HG03175 (cell line): ENCODE measurements at regions not wholly inside any gene's neighbourhood (a gene's known extent, or its start where the extent isn't known, plus 50 kb on each side); places are given as distances from the start of the nearest gene placed in this dataset.
"Not testable (repeated sequence)": the region's sequence is repeated elsewhere in the genome, so short reads cannot be mapped to it uniquely, and the experiment has no call there.

Experiments used
- ATAC-seq: cut with Tn5 transposase; IDR thresholded peaks from one replicate; pipeline ENCODE4 v1.9.1; 2021; ENCODE audit warnings: mild to moderate bottlenecking, moderate library complexity; ENCODE audit not compliant: unreplicated experiment

DNA sequence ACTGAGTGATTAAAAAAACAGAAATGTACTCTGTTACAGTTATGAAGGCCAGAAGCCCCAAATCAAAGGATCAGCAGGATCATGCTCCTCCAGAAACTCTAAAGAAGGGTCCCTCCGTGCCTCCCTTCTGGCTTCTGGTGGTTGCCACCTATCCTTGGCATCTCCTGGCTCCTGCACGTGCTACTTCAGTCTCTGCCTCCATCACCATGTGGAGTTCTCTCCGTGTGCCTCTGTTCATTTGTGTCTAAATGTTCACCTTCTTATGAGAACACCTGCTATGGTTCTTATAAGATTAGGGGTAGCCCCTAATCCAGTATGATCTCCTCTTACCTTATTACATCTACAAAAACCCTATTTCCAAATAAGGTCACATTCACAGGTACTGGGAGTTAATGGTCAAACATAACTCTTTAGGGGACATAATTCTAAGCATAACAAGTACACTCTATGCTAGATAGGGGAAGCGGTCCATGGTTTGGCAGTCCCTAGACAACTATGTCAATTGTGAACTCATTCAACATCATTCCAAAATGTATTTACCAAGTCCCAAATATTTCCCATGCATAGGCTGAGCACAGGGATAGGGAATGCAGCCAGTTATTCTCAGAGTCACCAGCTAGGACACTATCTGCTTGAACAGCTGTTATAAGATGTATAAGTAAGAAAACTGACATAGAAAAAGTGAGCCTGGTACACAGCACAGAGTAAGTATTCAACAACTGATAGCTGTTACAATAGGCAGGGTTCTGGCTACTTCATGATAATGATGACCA is 295.5 kb upstream of the BOD1L1 start:
- no peak for ATAC-seq

DNA sequence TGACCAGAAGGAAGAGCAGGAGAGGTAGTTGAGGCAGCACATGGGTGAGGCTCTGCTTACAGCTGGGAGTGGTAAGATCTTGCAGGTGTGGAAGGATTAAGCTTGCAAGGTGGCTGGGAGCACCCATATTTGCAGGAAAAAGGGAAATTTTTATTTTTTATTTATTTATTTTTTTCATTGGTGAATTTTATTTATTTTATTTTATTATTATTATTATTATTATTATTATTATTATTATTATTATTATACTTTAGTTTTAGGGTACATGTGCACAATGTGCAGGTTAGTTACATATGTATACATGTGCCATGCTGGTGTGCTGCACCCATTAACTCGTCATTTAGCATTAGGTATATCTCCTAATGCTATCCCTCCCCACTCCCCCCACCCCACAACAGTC is 297.4 kb upstream of the BOD1L1 start:
- ATAC-seq: not testable (repeated sequence)

DNA sequence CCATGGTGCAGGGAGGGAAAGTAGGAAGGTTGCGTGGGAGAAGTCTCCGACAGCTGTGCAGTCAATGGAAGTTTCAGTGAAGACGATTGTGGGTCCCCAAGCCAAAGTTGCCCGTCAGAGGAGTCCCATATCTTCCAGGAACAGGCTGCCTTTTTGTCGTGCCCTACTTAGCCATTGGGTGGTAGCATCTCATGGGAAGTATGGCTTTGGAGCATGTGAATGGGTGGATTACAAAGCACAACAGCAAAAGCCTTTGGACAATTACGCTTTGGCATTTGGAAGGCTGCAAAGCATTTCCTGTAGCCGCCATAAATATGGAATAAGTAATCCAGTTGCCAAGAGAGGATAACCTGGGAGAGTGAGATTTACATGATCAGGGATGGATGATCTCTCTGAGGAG is 300.7 kb upstream of the BOD1L1 start:
- ATAC-seq: no peak

DNA sequence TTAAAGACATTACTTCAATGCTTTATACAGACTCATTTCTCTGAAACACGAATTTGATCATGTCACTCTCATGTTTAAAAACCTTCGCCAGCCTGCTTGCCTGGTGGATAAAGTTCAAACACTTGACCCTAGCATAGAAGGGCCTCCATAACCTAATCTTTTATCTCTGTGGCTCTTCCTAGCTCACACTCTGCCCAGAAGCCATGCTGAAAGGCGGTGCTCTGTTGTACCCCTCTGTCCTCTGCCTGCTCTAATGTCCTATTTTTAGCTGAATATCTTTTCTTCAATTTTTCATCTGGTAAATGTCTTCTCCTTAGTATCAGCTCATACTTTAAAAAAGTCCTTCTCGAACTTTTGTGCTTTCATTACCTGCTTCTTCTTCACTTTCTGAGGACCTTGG is 302.6 kb upstream of the BOD1L1 start:
- no peak for ATAC-seq

DNA sequence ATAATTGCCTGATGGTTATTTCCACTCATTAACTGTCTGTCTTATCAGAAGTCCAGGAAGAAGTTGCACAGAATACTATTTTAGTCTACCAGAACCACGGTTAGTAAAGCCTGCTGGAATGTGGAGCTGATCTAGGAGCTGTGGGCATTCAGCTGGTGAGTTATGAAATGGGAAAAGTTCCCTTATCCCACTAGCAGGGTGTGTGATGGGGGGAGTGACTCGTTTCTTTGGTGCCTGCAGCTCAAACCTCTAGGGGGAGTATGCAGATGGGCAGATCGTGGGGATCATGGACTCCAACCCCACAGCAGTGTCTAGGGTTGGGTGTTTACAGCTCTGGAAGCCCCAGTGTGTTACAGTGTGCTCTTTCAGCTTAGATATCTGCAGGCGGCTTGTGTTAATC is 305.7 kb upstream of the BOD1L1 start:
- ATAC-seq: no peak

DNA sequence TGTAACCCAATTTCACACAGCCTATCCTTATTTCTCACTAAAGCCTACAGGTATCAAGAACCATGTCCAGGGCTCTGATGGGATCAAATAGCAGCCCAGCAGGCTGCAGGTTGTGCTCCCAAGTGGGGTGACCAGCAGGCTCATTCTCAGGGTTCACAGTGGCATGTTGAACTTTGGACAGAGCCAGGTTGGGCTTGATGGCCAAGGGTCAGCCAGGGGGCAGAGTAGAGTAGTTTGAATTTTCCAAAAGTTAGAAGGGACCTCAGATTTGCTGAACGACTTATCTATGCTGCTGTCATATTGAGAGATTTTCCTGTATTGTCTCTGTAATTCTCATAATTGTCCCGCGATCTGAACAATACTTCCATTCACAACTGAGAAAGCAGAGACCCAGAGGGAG is 310.8 kb upstream of the BOD1L1 start:
- no peak for ATAC-seq

DNA sequence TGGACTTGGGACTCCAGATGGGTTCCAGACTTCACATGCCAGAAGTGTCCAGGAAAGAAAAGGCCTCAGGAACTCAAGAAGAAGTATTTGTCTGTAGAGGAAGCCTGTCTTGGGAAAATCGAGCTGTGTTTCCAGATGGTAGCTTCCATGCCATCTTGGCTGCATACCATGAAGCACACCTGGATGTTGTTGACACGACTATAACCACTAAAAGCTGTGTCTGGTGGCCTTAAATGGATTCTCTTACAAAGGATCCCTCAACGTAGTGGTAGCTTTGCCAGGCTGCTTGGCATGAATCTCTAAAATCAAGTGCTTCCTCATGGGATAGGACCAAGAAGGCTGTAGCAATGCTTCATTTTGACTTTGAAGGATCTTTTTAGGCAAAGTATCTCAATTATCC is 313.4 kb upstream of the BOD1L1 start:
- ATAC-seq: no peak

DNA sequence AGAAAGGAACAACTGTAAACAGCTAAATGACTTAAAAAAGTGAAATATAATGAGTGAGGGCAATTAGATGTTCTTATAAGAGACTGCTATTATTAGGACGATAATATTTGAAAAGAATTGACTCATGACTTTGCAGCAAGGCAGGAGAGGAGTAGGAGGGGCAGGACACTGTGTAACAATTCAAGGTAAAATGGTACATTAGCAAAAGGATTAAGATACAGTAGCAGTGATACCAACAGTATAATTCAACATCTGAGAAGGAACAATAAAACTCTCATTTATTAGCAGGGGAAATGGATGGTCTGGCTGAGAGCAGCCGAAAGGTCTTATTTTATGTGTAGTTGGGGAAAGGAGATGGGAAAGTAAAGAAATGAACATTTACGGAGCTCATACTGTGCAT is 315.5 kb upstream of the BOD1L1 start:
- ATAC-seq: no peak

DNA sequence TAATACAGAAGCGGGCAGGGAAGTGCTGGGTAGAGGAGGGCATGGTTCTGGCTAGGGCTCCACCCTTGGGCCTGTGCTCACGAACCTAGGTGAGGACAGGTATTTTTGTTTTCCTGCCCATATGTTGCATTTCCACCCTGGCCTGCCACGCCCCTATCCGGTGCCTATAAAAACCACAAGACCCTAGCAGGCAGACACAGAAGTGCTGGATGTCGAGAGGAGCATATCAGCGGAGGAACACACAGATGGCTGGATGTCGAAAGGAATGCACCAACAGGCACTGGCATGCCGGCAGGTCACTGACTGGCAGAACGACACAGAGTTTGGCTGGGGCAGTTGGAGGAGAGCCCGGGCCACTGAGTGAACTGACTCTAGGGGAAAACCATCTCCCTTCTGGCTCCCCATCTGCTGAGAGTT is 316.6 kb upstream of the BOD1L1 start:
- ATAC-seq: no peak

DNA sequence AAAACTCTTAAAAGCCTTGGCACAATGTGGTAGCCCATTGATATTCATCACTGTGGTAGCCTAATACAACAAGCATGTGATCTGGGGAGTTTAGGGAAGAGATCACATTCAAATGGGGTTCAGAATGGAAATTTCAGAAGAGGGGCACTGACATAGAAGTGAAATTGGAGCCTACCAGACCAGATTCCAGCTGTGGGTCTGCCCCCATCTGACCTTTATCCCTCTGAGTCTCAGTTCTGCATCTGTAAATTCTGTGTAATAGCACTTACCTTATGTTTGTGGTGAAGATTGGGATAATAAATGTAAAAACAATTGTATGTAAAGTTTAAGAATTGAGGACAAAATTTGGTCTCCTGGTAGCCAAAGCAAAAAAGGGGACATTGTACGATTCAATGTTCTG is 320.4 kb upstream of the BOD1L1 start:
- ATAC-seq: no peak

DNA sequence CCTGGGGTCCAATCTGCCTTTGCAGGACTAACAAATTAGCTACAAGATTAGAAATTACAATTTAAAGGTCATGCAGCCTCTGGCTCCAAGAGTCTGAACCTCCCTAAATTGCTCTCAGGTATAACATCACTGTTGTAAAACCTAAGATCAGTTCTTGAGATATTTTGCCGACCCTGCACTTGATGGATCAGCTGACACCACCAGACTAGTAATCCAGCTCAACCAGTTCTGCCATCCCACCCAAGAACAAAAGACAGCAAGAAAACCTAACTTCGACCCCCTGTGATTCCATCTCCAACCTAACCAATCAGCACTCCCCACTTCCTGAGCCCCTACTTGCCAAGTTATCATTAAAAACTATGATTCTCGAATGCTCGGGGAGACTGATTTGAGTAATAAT is 323.0 kb upstream of the BOD1L1 start:
- ATAC-seq: no peak

DNA sequence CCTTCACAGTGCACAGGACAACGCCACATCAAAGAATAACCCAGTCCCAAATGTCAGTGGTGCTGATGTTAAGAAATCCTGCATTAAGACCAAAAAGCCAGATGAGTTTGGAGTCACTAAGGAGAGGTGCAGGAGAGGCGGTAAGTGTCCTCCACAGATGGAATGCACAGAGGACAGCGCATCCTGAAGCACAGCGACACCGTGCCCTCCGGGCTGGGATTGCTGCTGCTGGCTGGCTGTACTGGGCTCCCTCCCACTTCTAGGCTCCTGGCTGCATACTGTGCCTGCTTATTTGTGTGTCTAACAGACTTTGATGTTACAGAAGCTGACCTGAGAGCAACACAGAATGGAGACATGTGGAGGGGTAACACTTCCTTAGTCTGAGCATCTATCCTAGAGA is 325.6 kb upstream of the BOD1L1 start:
- no peak for ATAC-seq

DNA sequence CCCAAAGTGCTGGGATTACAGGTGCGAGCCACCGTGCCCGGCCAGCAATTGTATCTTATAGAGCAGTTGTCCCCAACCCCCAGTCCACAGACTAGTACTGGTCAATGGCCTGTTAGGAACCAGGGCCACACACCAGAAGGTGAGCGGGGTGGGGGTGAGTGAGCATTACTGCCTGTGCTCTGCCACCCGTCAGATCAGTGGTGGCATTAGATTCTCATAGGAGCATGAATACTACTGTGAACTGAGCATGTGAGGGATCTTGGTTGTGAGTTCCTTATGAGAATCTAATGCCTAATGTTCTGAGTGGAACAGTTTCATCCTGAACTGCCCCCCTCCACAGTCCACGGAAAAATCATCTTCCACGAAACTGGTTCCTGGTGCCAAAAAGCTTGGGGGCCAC is 328.0 kb upstream of the BOD1L1 start:
- no peak for ATAC-seq

DNA sequence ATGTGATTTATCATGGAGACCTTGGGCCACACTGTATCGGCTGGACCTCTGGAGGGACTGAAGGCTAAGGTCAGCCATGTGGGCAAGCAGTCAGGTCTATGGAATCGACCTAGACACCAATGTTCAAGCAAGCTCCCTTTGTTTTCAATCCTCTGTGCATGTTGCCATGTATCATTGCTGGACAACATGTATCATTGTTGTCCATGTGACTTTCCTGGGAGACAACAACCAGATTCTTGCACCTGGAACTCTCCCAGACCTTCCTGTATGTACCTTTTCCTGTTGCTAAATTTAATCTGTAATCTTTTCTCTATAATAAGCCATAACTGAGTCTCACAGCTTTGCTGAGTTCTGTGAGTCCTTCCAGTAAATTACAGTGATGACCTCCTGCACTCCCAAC is 329.4 kb upstream of the BOD1L1 start:
- no peak for ATAC-seq

DNA sequence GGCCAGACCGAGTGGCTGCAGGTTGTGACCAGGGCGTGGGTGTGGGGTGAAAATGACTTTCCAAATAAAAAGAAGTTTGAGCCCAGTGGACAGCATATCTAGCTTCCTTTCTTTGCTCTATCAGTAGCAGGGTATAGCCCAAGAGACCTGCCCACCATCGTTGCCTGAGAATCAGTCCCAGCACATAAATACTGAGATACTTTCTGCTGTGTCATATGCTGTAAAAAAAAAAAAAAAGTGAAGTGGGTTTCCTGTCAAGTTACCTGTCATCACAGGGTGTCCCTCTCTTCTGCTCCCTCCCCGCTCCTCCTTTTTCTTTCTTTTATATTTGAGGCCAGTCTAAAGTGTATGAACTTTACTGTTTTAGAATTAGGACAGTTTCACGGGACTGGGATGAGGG is 330.3 kb upstream of the BOD1L1 start:
- ATAC-seq: no peak

DNA sequence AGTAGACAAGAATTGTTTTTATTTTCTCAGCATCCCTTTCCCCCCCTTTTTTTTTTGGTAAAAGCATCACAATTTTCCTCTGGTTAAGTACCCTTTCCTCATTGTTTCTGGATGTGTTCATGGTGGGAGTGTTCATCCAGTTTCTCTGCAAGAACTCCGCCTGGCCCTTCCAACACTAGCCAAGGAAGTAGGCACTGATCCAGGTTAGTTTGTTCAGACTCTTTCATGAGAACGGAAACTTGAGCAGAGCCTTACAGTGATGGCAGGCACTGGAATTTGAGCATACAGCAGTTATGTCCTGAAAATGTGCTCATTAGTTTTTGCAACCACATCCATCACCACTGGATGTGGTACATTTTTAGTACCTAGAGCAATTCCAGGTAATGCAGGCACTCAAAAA is 336.1 kb upstream of the BOD1L1 start:
- no peak for ATAC-seq

DNA sequence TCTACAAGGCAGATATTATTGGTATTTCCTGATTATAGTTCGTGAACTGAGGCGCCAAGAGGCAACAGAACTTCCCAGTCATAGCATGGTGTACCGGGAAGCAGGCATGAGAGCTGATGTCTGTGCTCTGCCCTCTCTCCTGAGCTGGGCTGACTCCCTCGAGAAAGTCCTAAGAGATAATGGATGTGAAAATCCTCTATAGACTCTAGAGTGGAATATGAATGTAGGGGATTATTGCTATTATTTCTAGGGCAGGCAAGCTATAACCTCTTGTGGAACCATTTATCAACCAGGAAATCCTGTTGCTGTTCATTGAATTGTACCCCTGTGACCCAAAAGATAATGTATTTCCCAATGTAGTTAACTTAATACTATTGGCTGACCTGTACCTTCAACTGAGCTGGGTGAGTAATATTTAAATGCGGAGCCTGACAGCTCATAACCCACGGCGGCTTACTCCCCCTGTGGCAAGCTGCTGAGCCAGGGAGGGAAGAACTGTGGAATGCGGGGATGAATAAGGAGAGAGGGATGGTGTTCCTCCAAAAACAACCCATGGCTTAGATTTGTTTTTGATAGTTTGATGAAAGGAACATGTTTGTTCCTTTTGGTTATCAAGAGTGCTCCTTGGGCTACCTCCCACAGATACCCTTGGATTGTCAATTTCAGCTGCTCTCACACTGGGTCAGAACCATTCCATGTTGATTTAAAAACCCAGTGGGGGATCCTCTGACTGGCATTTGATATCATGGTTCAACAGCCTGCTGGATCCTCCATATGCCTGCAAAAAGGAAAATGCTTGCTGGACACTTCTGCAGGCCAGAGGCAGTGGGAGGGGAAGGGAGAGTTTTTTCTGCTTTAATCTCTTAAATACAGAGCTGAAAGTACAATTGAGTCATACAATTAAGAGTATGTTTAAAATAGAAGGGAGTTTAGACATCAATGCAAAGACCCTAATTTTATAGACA is 339.0 kb upstream of the BOD1L1 start:
- ATAC-seq: no peak

DNA sequence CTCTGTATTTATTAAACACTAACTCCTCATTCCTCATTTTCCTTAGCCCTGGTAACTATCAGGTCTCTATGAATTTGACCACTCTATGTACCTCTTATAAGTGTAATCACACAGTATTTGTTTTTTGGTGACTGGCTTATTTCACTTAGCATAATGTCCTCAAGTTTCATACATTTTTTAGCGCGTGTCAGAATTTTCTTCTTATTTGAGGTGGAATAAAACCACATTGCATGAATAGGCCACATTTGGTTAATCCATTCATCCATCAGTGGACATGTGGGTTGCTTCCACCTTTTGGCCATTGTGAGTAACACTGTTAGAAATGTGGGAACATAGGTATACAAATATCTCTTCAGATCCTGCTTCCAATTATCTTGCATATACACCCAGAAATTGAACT is 341.2 kb upstream of the BOD1L1 start:
- no peak for ATAC-seq

DNA sequence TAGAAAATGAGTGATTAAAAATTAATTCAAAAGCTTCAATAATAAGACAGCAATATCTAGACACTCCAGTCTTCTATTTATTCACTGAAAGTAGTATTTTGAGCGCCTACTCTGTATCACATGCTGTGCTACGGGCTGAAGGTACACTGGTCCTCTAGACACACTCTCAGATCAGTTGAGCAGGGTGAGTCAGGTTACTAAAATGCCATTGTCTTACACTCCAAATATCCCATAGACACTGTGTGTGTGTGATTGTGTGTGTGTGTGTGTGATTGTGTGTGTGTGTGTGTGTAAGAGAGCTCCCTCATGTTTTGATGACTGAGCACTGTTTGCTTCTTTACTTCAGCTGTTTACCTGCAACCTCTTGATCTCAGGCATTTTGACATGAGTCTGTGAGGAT is 342.8 kb upstream of the BOD1L1 start:
- ATAC-seq: no peak

DNA sequence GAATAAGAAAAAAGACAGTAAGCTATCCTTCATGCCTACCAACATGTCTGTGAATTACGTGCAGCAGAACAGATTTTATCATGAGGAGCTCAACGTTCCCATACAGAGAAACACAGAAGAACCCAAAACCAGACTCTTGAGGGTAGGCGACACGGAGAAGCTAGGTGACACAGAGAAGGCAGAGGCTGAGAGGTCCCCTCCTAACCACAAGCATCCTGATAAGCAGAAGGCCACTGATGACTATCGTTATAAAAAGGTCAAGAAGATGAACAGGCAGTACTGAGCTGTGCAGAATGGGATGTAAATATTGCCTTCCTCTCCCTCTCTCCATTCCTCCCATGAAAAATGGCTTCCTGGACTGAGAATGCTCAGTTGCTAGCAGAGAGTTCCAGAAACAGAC is 350.2 kb upstream of the BOD1L1 start:
- no peak for ATAC-seq

DNA sequence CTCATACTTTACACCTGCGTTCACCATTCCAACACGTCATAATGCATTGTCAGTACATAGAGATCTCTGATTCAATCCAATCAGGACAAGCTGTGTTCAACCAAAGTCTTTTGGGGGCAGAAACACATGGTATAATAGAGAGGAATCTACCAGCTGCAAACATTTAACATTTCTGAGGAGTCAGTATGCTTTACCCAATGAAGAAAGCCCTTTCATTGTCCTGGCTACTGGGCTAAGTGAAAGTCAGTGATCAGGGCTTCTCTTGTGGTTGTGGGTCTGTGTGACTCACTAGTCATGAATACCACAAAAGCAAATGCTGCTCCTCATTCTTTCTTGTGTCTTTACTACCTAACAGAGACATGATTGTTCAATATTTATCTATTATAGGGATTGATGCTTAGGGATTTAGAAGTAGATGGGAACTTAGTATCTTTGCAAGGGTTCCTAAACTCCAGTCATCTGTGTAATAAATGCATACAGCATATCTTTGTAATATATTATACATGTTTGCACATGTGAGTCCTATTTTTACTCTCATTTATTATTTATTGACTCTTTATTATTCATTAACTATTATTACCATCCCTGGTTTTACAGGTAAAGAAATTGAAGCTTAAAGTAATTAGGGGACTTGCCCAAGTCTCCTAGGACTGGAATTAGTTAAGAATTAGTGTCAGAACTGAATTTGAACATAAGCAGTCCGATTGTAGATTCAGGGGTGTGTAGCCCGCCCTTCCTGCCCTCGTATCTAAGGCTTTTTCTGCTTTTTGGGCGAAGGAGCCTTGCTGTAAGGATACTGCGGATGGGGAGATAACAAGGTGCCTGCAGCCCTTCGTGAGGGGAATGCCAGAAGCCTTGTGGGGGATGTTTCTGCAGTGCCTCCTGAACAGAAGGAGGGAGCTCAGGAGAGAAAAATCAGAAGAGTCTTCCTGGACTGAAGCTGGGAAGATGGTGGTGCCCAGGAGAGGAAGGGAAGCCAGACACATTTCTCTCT is 353.1 kb upstream of the BOD1L1 start:
- ATAC-seq: peak; percentile 70
